HCT116 (cell line): ENCODE measurements at regions not wholly inside any gene's neighbourhood (a gene's known extent, or its start where the extent isn't known, plus 50 kb on each side); places are given as distances from the start of the nearest gene placed in this dataset.

Experiments used
- EZH2phosphoT487 ChIP-seq: fragments of 200-600 bp; IDR thresholded peaks from 2 replicates; pipeline ENCODE4 v1.6.1; 2018; ENCODE audit warnings: antibody characterized with exemption, borderline replicate concordance
- POLR2A ChIP-seq: IDR thresholded peaks from 2 replicates; pipeline ENCODE4 v1.7.0; 2011; ENCODE audit warnings: borderline replicate concordance; ENCODE audit not compliant: insufficient read depth, insufficient read length; ENCODE audit errors: extremely low read depth
- POLR2AphosphoS5 ChIP-seq: IDR thresholded peaks from 2 replicates; pipeline ENCODE4 v1.6.1; 2011; ENCODE audit warnings: mild to moderate bottlenecking, low read depth, low read length, moderate library complexity
- SP1 ChIP-seq: IDR thresholded peaks from 2 replicates; pipeline ENCODE4 v1.6.1; 2012; ENCODE audit warnings: low read depth
- TCF7L2 ChIP-seq: IDR thresholded peaks from 2 replicates; pipeline ENCODE4 v1.7.0; 2011; ENCODE audit warnings: borderline replicate concordance, inconsistent platforms; ENCODE audit not compliant: insufficient read depth, insufficient read length; ENCODE audit errors: extremely low read depth
- YY1 ChIP-seq: IDR thresholded peaks from 2 replicates; pipeline ENCODE4 v1.6.1; 2011; ENCODE audit warnings: low read length, low read depth, moderate library complexity, mild to moderate bottlenecking; ENCODE audit not compliant: insufficient replicate concordance; ENCODE audit errors: extremely low read depth
- TF ChIP-seq, protein P1 (sequence below), 3 experiments: fragments of 200-600 bp in 1 of 3; sonication (generic) in 1 of 3; IDR thresholded peaks in 2 of 3; conservative IDR thresholded peaks in 1 of 3; 2 replicates each; pipeline ENCODE4 v1.5.1; 2012 to 2017; ENCODE audit warnings: low read depth in 2 of 3, low read length in 2 of 3, antibody characterized with exemption in 1 of 3, borderline replicate concordance in 1 of 3, control low read depth in 1 of 3, mild to moderate bottlenecking in 1 of 3, mixed read lengths in 1 of 3, mixed run types in 1 of 3, moderate library complexity in 1 of 3; ENCODE audit not compliant: insufficient read depth in 1 of 3
- TF ChIP-seq, protein P2 (sequence below): IDR thresholded peaks from 2 replicates; pipeline ENCODE4 v1.6.1; 2012

DNA sequence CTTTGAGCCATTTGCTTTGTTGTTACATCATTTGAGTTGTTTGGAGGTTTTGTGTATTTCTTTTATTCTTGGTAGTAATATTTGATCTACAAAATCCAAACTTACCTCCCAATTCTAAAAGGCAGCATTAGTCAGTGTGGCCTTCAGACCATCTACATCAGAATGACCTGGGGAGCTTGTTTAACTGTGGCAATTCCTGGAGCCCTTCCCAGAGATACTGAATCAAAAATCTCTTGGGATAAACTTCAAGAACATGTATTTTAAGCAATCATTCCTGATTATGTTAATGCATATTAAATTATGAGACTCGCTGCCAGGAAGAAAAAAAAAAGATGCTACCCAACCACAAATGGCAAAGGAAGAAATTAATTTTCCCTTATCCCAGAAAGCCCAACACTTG, 268.9 kb upstream of the PDE4D start:
- no peak for TF ChIP-seq SP1
- no peak for TF ChIP-seq POLR2AphosphoS5
- TF ChIP-seq POLR2A: no peak
- TF ChIP-seq EZH2phosphoT487: no peak
- TF ChIP-seq, protein P1, sequence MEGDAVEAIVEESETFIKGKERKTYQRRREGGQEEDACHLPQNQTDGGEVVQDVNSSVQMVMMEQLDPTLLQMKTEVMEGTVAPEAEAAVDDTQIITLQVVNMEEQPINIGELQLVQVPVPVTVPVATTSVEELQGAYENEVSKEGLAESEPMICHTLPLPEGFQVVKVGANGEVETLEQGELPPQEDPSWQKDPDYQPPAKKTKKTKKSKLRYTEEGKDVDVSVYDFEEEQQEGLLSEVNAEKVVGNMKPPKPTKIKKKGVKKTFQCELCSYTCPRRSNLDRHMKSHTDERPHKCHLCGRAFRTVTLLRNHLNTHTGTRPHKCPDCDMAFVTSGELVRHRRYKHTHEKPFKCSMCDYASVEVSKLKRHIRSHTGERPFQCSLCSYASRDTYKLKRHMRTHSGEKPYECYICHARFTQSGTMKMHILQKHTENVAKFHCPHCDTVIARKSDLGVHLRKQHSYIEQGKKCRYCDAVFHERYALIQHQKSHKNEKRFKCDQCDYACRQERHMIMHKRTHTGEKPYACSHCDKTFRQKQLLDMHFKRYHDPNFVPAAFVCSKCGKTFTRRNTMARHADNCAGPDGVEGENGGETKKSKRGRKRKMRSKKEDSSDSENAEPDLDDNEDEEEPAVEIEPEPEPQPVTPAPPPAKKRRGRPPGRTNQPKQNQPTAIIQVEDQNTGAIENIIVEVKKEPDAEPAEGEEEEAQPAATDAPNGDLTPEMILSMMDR (IDR thresholded peaks at IDR 0.05 in 2 of 3, conservative IDR thresholded peaks at IDR 0.05 in 1 of 3; ENCODE audit: borderline replicate concordance in 1 of 3, insufficient read depth in 1 of 3, low read depth in 2 of 3, low read length in 2 of 3): no peak
- TF ChIP-seq TCF7L2: no peak
- TF ChIP-seq, protein P2, sequence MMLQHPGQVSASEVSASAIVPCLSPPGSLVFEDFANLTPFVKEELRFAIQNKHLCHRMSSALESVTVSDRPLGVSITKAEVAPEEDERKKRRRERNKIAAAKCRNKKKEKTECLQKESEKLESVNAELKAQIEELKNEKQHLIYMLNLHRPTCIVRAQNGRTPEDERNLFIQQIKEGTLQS: no peak
- no peak for TF ChIP-seq YY1
